H9 (cell line): ENCODE measurements at regions not wholly inside any gene's neighbourhood (a gene's known extent, or its start where the extent isn't known, plus 50 kb on each side); places are given as distances from the start of the nearest gene placed in this dataset.

Experiments used
- DNase-seq: peaks from one replicate; pipeline ENCODE4 v3.0.0-alpha.2; 2017
- H2AFZ ChIP-seq: one replicate; pipeline ENCODE4 v1.6.1; 2013; ENCODE audit warnings: mild to moderate bottlenecking, low read length, control low read depth, moderate library complexity
- H2AK5ac ChIP-seq: 2 replicates; pipeline ENCODE4 v1.6.1; 2013; ENCODE audit warnings: low read length, control low read depth, mixed read lengths; ENCODE audit not compliant: insufficient read length
- H2BK120ac ChIP-seq: one replicate; pipeline ENCODE4 v1.6.1; 2013; ENCODE audit warnings: low read depth, mild to moderate bottlenecking, low read length, control low read depth, inconsistent platforms; ENCODE audit not compliant: poor library complexity, severe bottlenecking
- H2BK12ac ChIP-seq: 2 replicates; pipeline ENCODE4 v1.6.1; 2013; ENCODE audit warnings: low read length, control low read depth, mixed read lengths, low read depth; ENCODE audit not compliant: insufficient read length
- H2BK15ac ChIP-seq: 2 replicates; pipeline ENCODE4 v1.6.1; 2013; ENCODE audit warnings: low read depth, low read length, control low read depth
- H2BK20ac ChIP-seq: one replicate; pipeline ENCODE4 v1.6.1; 2013; ENCODE audit warnings: low read depth, mild to moderate bottlenecking, low read length, control low read depth, inconsistent platforms; ENCODE audit not compliant: poor library complexity, severe bottlenecking
- H2BK5ac ChIP-seq: 2 replicates; pipeline ENCODE4 v1.6.1; 2013; ENCODE audit warnings: low read length, control low read depth, mixed read lengths; ENCODE audit not compliant: insufficient read length
- H3K14ac ChIP-seq: 2 replicates; pipeline ENCODE4 v1.6.1; 2013; ENCODE audit warnings: low read length, control low read depth; ENCODE audit not compliant: insufficient read depth
- H3K18ac ChIP-seq: 2 replicates; pipeline ENCODE4 v1.6.1; 2013; ENCODE audit warnings: low read depth, mild to moderate bottlenecking, mixed read lengths, low read length, control low read depth; ENCODE audit not compliant: insufficient read length
- H3K23ac ChIP-seq: 2 replicates; pipeline ENCODE4 v1.6.1; 2013; ENCODE audit warnings: low read length, control low read depth, mixed read lengths, low read depth; ENCODE audit not compliant: insufficient read length
- H3K23me2 ChIP-seq: 2 replicates; pipeline ENCODE4 v1.6.1; 2013; ENCODE audit warnings: low read depth, mild to moderate bottlenecking, mixed read lengths, low read length, control low read depth; ENCODE audit not compliant: insufficient read length, poor library complexity, severe bottlenecking
- H3K27ac ChIP-seq: 2 replicates; pipeline ENCODE4 v1.5.1; 2013; ENCODE audit warnings: low read length, control low read depth, mixed read lengths, low read depth; ENCODE audit not compliant: insufficient read length
- H3K27me3 ChIP-seq: 2 replicates; pipeline ENCODE4 v1.6.1; 2013; ENCODE audit warnings: low read length, control low read depth, inconsistent platforms; ENCODE audit not compliant: insufficient read depth
- H3K4ac ChIP-seq: 2 replicates; pipeline ENCODE4 v1.6.1; 2013; ENCODE audit warnings: low read depth, mild to moderate bottlenecking, control low read depth, inconsistent platforms, low read length, moderate library complexity
- H3K4me1 ChIP-seq: 2 replicates; pipeline ENCODE4 v1.6.1; 2013; ENCODE audit warnings: low read length, control low read depth, inconsistent platforms; ENCODE audit not compliant: insufficient read depth
- H3K4me2 ChIP-seq: 2 replicates; pipeline ENCODE4 v1.6.1; 2013; ENCODE audit warnings: low read length, control low read depth, mixed read lengths; ENCODE audit not compliant: insufficient read length, insufficient read depth
- H3K56ac ChIP-seq: 2 replicates; pipeline ENCODE4 v1.6.1; 2013; ENCODE audit warnings: low read depth, mild to moderate bottlenecking, mixed read lengths, low read length, control low read depth; ENCODE audit not compliant: insufficient read length
- H3K79me1 ChIP-seq: 2 replicates; pipeline ENCODE4 v1.6.1; 2013; ENCODE audit warnings: low read depth, mild to moderate bottlenecking, moderate library complexity, low read length, control low read depth, inconsistent platforms; ENCODE audit not compliant: insufficient read depth, poor library complexity, severe bottlenecking
- H3K79me2 ChIP-seq: 2 replicates; pipeline ENCODE4 v1.6.1; 2013; ENCODE audit warnings: low read length, control low read depth, inconsistent platforms; ENCODE audit not compliant: insufficient read depth
- H3K9ac ChIP-seq: 2 replicates; pipeline ENCODE4 v1.6.1; 2013; ENCODE audit warnings: low read length, control low read depth, mixed read lengths; ENCODE audit not compliant: insufficient read length; ENCODE audit errors: extremely low read depth
- H3K9me3 ChIP-seq: one replicate; pipeline ENCODE4 v1.6.1; 2013; ENCODE audit warnings: low read depth, low read length, inconsistent platforms; ENCODE audit not compliant: control insufficient read depth
- H3T11ph ChIP-seq: one replicate; pipeline ENCODE4 v1.6.1; 2013; ENCODE audit warnings: mild to moderate bottlenecking, low read length, control low read depth, inconsistent platforms
- H4K20me1 ChIP-seq: one replicate; pipeline ENCODE4 v1.6.1; 2013; ENCODE audit not compliant: control insufficient read depth, insufficient read length, insufficient read depth
- H4K5ac ChIP-seq: 2 replicates; pipeline ENCODE4 v1.6.1; 2013; ENCODE audit warnings: low read depth, mild to moderate bottlenecking, mixed read lengths, low read length, control low read depth; ENCODE audit not compliant: insufficient read length
- H4K8ac ChIP-seq: replicated peaks from 2 replicates; pipeline ENCODE4 v1.6.1; 2013; ENCODE audit warnings: low read length, control low read depth, mixed read lengths, low read depth; ENCODE audit not compliant: insufficient read length
- H4K91ac ChIP-seq: 2 replicates; pipeline ENCODE4 v1.6.1; 2013; ENCODE audit warnings: low read depth, mild to moderate bottlenecking, moderate library complexity, mixed read lengths, low read length, control low read depth; ENCODE audit not compliant: insufficient read length
- H3K27ac Mint-ChIP-seq, 3 experiments: 2 replicates in 2 of 3; 3 replicates in 1 of 3; pipeline ENCODE4 v1.8.0; 2020 to 2021; ENCODE audit warnings: mixed read lengths in 3 of 3, mild to moderate bottlenecking in 1 of 3, moderate library complexity in 1 of 3
- H3K27me3 Mint-ChIP-seq: 2 replicates; pipeline ENCODE4 v1.8.0; 2021; ENCODE audit warnings: low read depth, mild to moderate bottlenecking, moderate library complexity, mixed read lengths
- H3K36me3 Mint-ChIP-seq, 3 experiments: 2 replicates in 2 of 3; 3 replicates in 1 of 3; pipeline ENCODE4 v1.8.0; 2020 to 2021; ENCODE audit warnings: low read depth in 3 of 3, mixed read lengths in 3 of 3; ENCODE audit not compliant: insufficient read depth in 1 of 3
- H3K4me1 Mint-ChIP-seq, 2 experiments: 2 replicates each; pipeline ENCODE4 v1.8.0; 2020; ENCODE audit warnings: mixed read lengths in 2 of 2
- H3K4me3 Mint-ChIP-seq, 2 experiments: 2 replicates in 1 of 2; 3 replicates in 1 of 2; pipeline ENCODE4 v1.8.0; 2020 to 2021; ENCODE audit warnings: mild to moderate bottlenecking in 2 of 2, mixed read lengths in 2 of 2, moderate library complexity in 1 of 2
- H3K9me3 Mint-ChIP-seq, 2 experiments: 2 replicates in 1 of 2; 3 replicates in 1 of 2; pipeline ENCODE4 v1.8.0; 2020; ENCODE audit warnings: mild to moderate bottlenecking in 2 of 2, mixed read lengths in 2 of 2, moderate library complexity in 1 of 2
- CTCF ChIP-seq: fragments of 200-600 bp; sonication (generic); conservative IDR thresholded peaks from 3 replicates; pipeline ENCODE4 v1.8.0; 2021; ENCODE audit warnings: antibody characterized with exemption, mild to moderate bottlenecking
- WGBS: extraction: QIAGEN DNeasy Blood & Tissue Kit; methylation state at CpG from one replicate; pipeline ENCODE4 v1.1.7; 2013; ENCODE audit warnings: missing lambda C conversion rate, low lambda C conversion rate, mixed read lengths; ENCODE audit not compliant: insufficient read length; ENCODE audit errors: extremely low coverage; 5-methylcytosine and 5-hydroxymethylcytosine counted together

- no peak overlapping the region for H2AFZ ChIP-seq
- H3K23ac ChIP-seq = no peak overlapping the region
- no peak overlapping the region for H2BK5ac ChIP-seq
- no peak overlapping the region for H2AK5ac ChIP-seq
- Mint-ChIP-seq H3K4me1 (peaks cover 5 to 8% of the 10 kb centered on the region in 2 experiments), H3K36me3 (peaks cover 0 to 7% (median 4%) of the 10 kb centered on the region in 3 experiments; a peak in 4 of 7 replicates), H3K27ac (no peak overlapping the region), H3K4me3 (no peak overlapping the region), H3K27me3 (peaks cover 2% of the 10 kb centered on the region), H3K9me3 (peaks cover 0 to 2% of the 10 kb centered on the region in 2 experiments; a peak in 1 of 5 replicates)
- no CpG with 5 or more reads among the region's 6 CpGs for WGBS
- no peak overlapping the region for H3K4me2 ChIP-seq
- no peaks in the 10 kb centered on the region for H3K27me3 ChIP-seq
- H3T11ph ChIP-seq = no peak overlapping the region
- no peak overlapping the region for H3K27ac ChIP-seq
- no peak overlapping the region for H2BK15ac ChIP-seq
- H4K8ac ChIP-seq = no peak overlapping the region
- H4K91ac ChIP-seq = no peak overlapping the region
- no peaks in the 10 kb centered on the region for H3K9me3 ChIP-seq
- H2BK20ac ChIP-seq = no peak overlapping the region
- no peaks in the 10 kb centered on the region for H3K79me2 ChIP-seq
- H2BK12ac ChIP-seq = no peak overlapping the region
- peaks cover 15% of the 10 kb centered on the region; the same call in 1 of the 2 replicates for H3K4me1 ChIP-seq
- no peak overlapping the region for H2BK120ac ChIP-seq
- no peak for TF ChIP-seq CTCF
- no peak overlapping the region for H3K14ac ChIP-seq
- no peaks in the 10 kb centered on the region for H3K23me2 ChIP-seq
- DNase-seq = no peak
- no peak overlapping the region for H3K56ac ChIP-seq
- H3K4ac ChIP-seq = no peak overlapping the region
- H3K79me1 ChIP-seq = no peaks in the 10 kb centered on the region
- H4K5ac ChIP-seq = no peak overlapping the region
- no peak overlapping the region for H3K18ac ChIP-seq
- no peak overlapping the region for H3K9ac ChIP-seq
- no peaks in the 10 kb centered on the region for H4K20me1 ChIP-seq
Measured at GRCh38 chr1:208778417-208778816, 534.2 kb upstream of the PLXNA2 start.
